GM23338 (cell line): ENCODE measurements at regions not wholly inside any gene's neighbourhood (a gene's known extent, or its start where the extent isn't known, plus 50 kb on each side); places are given as distances from the start of the nearest gene placed in this dataset.
A peak's percentile ranks its signal among the peaks of the same experiment; 100 is the strongest.

Source experiments
- ATAC-seq: fragments of 200-7000 bp; cut with Tn5 transposase; 3 replicates; pipeline ENCODE4 v1.9.1; 2020
- DNase-seq: peaks from one replicate; pipeline ENCODE4 v3.0.0-alpha.2; 2015; ENCODE audit warnings: low spot score
- H2AFZ ChIP-seq: fragments of 200-600 bp; sonication (generic); 2 replicates; pipeline ENCODE4 v1.8.0; 2016; ENCODE audit warnings: antibody characterized with exemption, mild to moderate bottlenecking, moderate library complexity
- H3F3A ChIP-seq: fragments of 200-600 bp; sonication (generic); replicated peaks from 2 replicates; pipeline ENCODE4 v1.8.0; 2017; ENCODE audit warnings: antibody characterized with exemption, mixed run types, low read depth
- H3K27ac ChIP-seq: fragments of 200-600 bp; sonication (generic); 2 replicates; pipeline ENCODE4 v1.6.1; 2016; ENCODE audit warnings: low read depth
- H3K27me3 ChIP-seq: fragments of 200-600 bp; sonication (generic); 2 replicates; pipeline ENCODE4 v1.8.0; 2016; ENCODE audit warnings: mild to moderate bottlenecking, mixed run types, moderate library complexity; ENCODE audit not compliant: insufficient read depth
- H3K36me3 ChIP-seq: fragments of 200-600 bp; sonication (generic); 2 replicates; pipeline ENCODE4 v1.8.0; 2016; ENCODE audit warnings: mild to moderate bottlenecking; ENCODE audit not compliant: insufficient read depth
- H3K4me1 ChIP-seq: fragments of 200-600 bp; sonication (generic); 2 replicates; pipeline ENCODE4 v1.8.0; 2016; ENCODE audit warnings: mild to moderate bottlenecking, moderate library complexity; ENCODE audit not compliant: insufficient read depth
- H3K4me2 ChIP-seq: fragments of 200-600 bp; sonication (generic); 2 replicates; pipeline ENCODE4 v1.7.1; 2017; ENCODE audit warnings: mixed run types
- H3K4me3 ChIP-seq: fragments of 200-600 bp; sonication (generic); 2 replicates; pipeline ENCODE4 v1.6.1; 2016; ENCODE audit warnings: mixed run types
- H3K79me2 ChIP-seq: fragments of 200-600 bp; sonication (generic); replicated peaks from 2 replicates; pipeline ENCODE4 v1.8.0; 2017; ENCODE audit warnings: mild to moderate bottlenecking; ENCODE audit not compliant: insufficient read depth
- H3K9me2 ChIP-seq: fragments of 200-600 bp; sonication (generic); 2 replicates; pipeline ENCODE4 v1.8.0; 2017; ENCODE audit not compliant: insufficient read depth
- H4K20me1 ChIP-seq: fragments of 200-600 bp; sonication (generic); replicated peaks from 2 replicates; pipeline ENCODE4 v1.8.0; 2017; ENCODE audit warnings: mild to moderate bottlenecking; ENCODE audit not compliant: insufficient read depth
- H3K27ac Mint-ChIP-seq: 2 replicates; pipeline ENCODE4 v1.8.0; 2020; ENCODE audit warnings: inconsistent platforms, mild to moderate bottlenecking, moderate library complexity, mixed read lengths
- H3K27me3 Mint-ChIP-seq: 3 replicates; pipeline ENCODE4 v1.8.0; 2022; ENCODE audit warnings: low read depth, mild to moderate bottlenecking, moderate library complexity, mixed read lengths, inconsistent platforms; ENCODE audit not compliant: insufficient read depth, poor library complexity
- H3K36me3 Mint-ChIP-seq: 3 replicates; pipeline ENCODE4 v1.8.0; 2021; ENCODE audit warnings: low read depth, mild to moderate bottlenecking, inconsistent platforms, moderate library complexity, mixed read lengths
- H3K4me1 Mint-ChIP-seq: 3 replicates; pipeline ENCODE4 v1.8.0; 2020; ENCODE audit warnings: mild to moderate bottlenecking, inconsistent platforms, mixed read lengths
- H3K4me3 Mint-ChIP-seq: 3 replicates; pipeline ENCODE4 v1.8.0; 2021; ENCODE audit warnings: moderate library complexity, mild to moderate bottlenecking, inconsistent platforms, mixed read lengths
- H3K9me3 Mint-ChIP-seq: 3 replicates; pipeline ENCODE4 v1.8.0; 2020; ENCODE audit warnings: moderate library complexity, mild to moderate bottlenecking, inconsistent platforms, mixed read lengths
- CREB1 ChIP-seq: fragments of 250-450 bp; sonication (Bioruptor Pico); IDR thresholded peaks from 2 replicates; pipeline ENCODE4 v1.5.0; 2020; ENCODE audit warnings: low read depth, mild to moderate bottlenecking, moderate library complexity
- CTCF ChIP-seq, 2 experiments: fragments of 200-600 bp in 1 of 2; sonication (generic) in 1 of 2; conservative IDR thresholded peaks; 2 replicates each; pipeline versions ENCODE4 v1.5.1 to v1.6.1; 2016 to 2017; ENCODE audit warnings: antibody characterized with exemption in 2 of 2, low read depth in 2 of 2, mild to moderate bottlenecking in 2 of 2, moderate library complexity in 1 of 2
- EZH2phosphoT487 ChIP-seq: fragments of 200-600 bp; sonication (generic); IDR thresholded peaks from one replicate; pipeline ENCODE4 v1.8.1; 2018; ENCODE audit warnings: antibody characterized with exemption; ENCODE audit not compliant: unreplicated experiment
- NANOG ChIP-seq: IDR thresholded peaks from 2 replicates; pipeline ENCODE4 v1.6.1; 2016; ENCODE audit warnings: antibody characterized with exemption, borderline replicate concordance
- POLR2AphosphoS5 ChIP-seq: IDR thresholded peaks from 2 replicates; pipeline ENCODE4 v1.6.1; 2016; ENCODE audit warnings: antibody characterized with exemption, low read depth
- REST ChIP-seq: IDR thresholded peaks from one replicate; pipeline ENCODE4 v1.6.1; 2018; ENCODE audit warnings: antibody characterized with exemption; ENCODE audit not compliant: unreplicated experiment
- STAT1 ChIP-seq: IDR thresholded peaks from one replicate; pipeline ENCODE4 v1.6.1; 2016; ENCODE audit warnings: antibody characterized with exemption; ENCODE audit not compliant: unreplicated experiment

DNA sequence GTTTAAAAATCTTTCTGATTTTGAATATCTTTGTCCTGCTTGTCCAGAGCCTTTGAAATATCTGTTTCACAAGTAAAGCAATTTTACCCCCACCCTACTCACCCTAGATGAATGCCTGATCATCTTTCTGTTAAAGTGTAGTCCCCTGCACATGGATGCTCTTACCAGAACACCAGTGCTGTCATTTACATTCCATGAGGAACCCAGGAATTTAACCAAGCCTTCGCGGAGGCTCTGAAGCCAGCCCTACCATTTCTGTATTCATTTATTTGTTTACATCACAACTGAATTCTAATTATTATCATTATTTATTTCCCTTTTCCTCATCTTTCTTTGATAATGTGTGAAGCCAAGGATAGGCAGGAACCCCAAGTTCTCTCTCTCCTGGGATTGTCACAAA is 167.8 kb upstream of the MYO3A start (continued):
- TF ChIP-seq CREB1 (CRISPR knock-in tag) (no peak), EZH2phosphoT487 (no peak), CTCF (conservative IDR thresholded peaks at IDR 0.05; ENCODE audit: low read depth in 2 of 2) (no peak)

GRCh38 chr10:25766687-25767221 is 167.3 kb upstream of the MYO3A start:
- H3K4me2 ChIP-seq: peak overlapping the region; percentile 59
- H4K20me1 ChIP-seq: no peaks in the 10 kb centered on the region
- peak; percentile 92 for ATAC-seq
- DNase-seq: peak; percentile 91
- no peaks in the 10 kb centered on the region for H3K79me2 ChIP-seq
- H3K4me3 ChIP-seq: peak overlapping the region; percentile 39
- Mint-ChIP-seq H3K9me3 (peaks cover 19% of the 10 kb centered on the region; the same call in 2 of the 3 replicates), H3K4me3 (peak overlapping the region; percentile 72), H3K4me1 (peaks cover 29% of the 10 kb centered on the region), H3K27me3 (peaks cover 2% of the 10 kb centered on the region), H3K27ac (peak overlapping the region; percentile 96), H3K36me3 (peaks cover 21% of the 10 kb centered on the region; the same call in 2 of the 3 replicates)
- H2AFZ ChIP-seq: no peak overlapping the region
- H3F3A ChIP-seq: no peaks in the 10 kb centered on the region
- no peaks in the 10 kb centered on the region for H3K27me3 ChIP-seq
- peak overlapping the region; percentile 43 for H3K27ac ChIP-seq
- no peak for TF ChIP-seq STAT1
- peak; percentile 93 for TF ChIP-seq NANOG
- no peak for TF ChIP-seq REST
- no peak for TF ChIP-seq CREB1 (CRISPR knock-in tag)
- no peaks in the 10 kb centered on the region for H3K36me3 ChIP-seq
- no peaks in the 10 kb centered on the region for H3K9me2 ChIP-seq
- H3K4me1 ChIP-seq: peaks cover 24% of the 10 kb centered on the region

DNA sequence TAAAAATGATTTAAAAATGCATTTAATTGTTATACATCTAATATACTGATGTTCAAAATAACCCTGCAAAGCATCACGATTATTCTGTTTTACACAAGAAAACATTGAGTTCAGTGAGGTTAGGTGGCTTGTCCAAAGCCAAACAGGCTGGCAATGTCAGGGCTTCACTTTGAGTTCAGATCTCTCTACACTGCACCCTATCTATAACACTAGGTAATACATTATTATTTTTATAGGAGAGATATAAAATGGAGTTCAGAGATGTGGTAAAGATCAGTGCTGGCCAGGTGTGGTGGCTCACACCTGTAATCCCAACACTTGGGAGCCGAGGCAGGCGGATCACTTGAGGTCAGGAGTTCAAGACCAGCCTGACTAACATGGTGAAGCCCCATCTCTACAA is 165.9 kb upstream of the MYO3A start:
- Mint-ChIP-seq H3K27me3 (peaks cover 2% of the 10 kb centered on the region), H3K4me1 (peaks cover 29% of the 10 kb centered on the region), H3K36me3 (peaks cover 14% of the 10 kb centered on the region; the same call in 2 of the 3 replicates), H3K9me3 (peaks cover 13% of the 10 kb centered on the region; the same call in 2 of the 3 replicates), H3K4me3 (no peak overlapping the region), H3K27ac (no peak overlapping the region)
- H3K27me3 ChIP-seq: no peaks in the 10 kb centered on the region
- H2AFZ ChIP-seq: no peak overlapping the region
- H3K27ac ChIP-seq: no peak overlapping the region
- no peaks in the 10 kb centered on the region for H3K79me2 ChIP-seq
- TF ChIP-seq STAT1 (no peak), NANOG (no peak), POLR2AphosphoS5 (no peak), CTCF (conservative IDR thresholded peaks at IDR 0.05; ENCODE audit: low read depth in 2 of 2) (peak; percentile 7 to 37; a peak in 2 of 4 replicates), CREB1 (CRISPR knock-in tag) (no peak)
- no peak overlapping the region for H3K4me3 ChIP-seq
- no peaks in the 10 kb centered on the region for H3K9me2 ChIP-seq
- H3K4me1 ChIP-seq: peaks cover 24% of the 10 kb centered on the region
- H3F3A ChIP-seq: no peaks in the 10 kb centered on the region
- H3K4me2 ChIP-seq: no peak overlapping the region
- H4K20me1 ChIP-seq: no peaks in the 10 kb centered on the region
- DNase-seq (peak; percentile 44), ATAC-seq (no peak)
- no peaks in the 10 kb centered on the region for H3K36me3 ChIP-seq
